Omental fat pad (tissue), 3 donors: ENCODE measurements at regions not wholly inside any gene's neighbourhood (a gene's known extent, or its start where the extent isn't known, plus 50 kb on each side); places are given as distances from the start of the nearest gene placed in this dataset.

Source experiments
- ATAC-seq: fragments of 150-250 bp; one replicate; pipeline ENCODE4 v1.9.1; 2016; ENCODE audit warnings: mild to moderate bottlenecking, moderate library complexity; ENCODE audit not compliant: low FRiP score
- DNase-seq: peaks from one replicate; pipeline ENCODE4 v3.0.0-alpha.2; 2019; ENCODE audit warnings: low spot score
- TF ChIP-seq, protein P1 (sequence below), 3 donors: fragments of 450-650 bp; IDR thresholded peaks; one replicate each; pipeline ENCODE4 v1.5.1; 2016 to 2017; ENCODE audit warnings: antibody characterized with exemption in 3 of 3, mild to moderate bottlenecking in 3 of 3, moderate library complexity in 2 of 3

DNA sequence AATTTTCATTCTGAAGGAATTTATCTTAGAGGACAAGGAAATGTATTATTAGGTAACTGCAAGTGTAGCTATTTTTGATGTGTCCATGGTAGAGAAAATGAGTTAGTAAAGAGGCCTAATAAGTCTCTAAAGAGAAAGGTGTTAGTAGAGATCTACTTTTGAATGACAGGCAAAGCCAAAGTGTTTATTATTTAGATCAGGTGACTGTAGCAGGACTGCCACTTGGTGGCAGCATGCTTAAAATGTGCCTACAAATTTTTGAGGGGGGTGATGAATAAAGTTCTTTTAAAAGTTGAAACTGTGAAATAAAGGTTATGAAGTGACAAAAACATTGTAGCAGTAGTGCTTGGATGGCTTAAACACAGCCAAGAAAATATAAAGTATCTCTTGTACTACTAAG is 421.5 kb upstream of the MEIS1 start:
- no peak for DNase-seq
- no peak for ATAC-seq
- TF ChIP-seq, protein P1, sequence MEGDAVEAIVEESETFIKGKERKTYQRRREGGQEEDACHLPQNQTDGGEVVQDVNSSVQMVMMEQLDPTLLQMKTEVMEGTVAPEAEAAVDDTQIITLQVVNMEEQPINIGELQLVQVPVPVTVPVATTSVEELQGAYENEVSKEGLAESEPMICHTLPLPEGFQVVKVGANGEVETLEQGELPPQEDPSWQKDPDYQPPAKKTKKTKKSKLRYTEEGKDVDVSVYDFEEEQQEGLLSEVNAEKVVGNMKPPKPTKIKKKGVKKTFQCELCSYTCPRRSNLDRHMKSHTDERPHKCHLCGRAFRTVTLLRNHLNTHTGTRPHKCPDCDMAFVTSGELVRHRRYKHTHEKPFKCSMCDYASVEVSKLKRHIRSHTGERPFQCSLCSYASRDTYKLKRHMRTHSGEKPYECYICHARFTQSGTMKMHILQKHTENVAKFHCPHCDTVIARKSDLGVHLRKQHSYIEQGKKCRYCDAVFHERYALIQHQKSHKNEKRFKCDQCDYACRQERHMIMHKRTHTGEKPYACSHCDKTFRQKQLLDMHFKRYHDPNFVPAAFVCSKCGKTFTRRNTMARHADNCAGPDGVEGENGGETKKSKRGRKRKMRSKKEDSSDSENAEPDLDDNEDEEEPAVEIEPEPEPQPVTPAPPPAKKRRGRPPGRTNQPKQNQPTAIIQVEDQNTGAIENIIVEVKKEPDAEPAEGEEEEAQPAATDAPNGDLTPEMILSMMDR (IDR thresholded peaks at IDR 0.05) = no peak

DNA sequence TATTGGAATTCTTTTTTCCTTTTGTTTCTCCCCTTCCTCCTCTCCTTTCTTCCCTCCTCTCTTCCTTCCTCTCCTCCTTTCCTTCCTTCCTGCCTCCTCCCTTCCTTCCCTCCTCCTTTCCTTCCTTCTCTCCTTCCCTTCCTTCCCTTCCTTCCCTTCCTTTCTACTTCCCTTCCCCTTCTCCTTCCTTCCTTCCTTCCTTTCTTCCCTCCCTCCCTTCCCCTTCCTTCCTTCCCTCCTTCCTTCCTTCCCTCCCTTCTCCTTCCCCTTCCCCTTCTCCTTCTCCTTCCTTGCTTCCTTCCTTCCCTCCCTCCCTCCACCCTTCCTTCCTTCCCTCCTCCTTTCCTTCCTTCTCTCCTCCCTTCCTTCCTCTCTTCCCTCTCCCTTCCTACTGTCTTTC is 431.0 kb upstream of the MEIS1 start:
- TF ChIP-seq, protein P1 (IDR thresholded peaks at IDR 0.05) = no peak
- DNase-seq = no peak
- no peak for ATAC-seq

DNA sequence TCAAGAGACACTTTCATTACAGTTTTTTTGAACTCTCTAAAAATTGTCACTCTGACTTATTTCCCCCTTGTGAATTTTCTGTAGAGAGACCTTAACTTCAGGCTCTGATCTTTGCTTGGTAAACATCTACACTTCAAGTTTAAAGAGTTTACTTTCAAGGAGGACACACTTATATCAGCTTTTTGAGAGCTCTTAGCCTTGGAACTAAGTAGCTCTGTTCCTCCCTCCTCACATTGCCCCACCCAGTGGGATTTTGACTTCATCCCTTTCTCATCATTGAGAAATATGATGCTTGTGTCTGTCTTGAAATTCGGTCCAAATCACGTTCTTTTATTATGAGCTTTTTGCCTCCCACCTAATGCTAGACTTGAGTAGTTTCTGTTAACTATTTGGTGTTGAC is 433.4 kb upstream of the MEIS1 start:
- TF ChIP-seq, protein P1 (IDR thresholded peaks at IDR 0.05) = no peak
- DNase-seq (no peak), ATAC-seq (no peak)

DNA sequence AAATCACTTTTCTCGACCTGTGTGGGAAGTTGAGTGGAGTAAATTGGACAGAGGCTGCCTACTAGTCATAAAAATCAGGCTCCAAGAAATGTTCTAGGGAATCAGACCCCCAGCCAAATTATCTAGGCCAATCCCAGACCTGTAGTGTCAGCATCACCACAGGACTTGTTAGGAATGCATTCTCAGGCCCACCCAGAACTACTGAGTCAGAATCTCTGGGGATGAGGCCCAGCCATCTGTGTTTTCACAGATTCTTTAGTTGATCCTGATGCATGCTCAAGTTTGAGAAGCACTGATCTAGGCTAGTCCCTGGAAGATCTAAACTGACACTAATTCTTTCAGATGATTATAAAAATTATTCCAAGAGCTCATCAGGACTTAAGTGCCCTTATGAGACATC is 434.0 kb upstream of the MEIS1 start:
- DNase-seq (no peak), ATAC-seq (no peak)
- TF ChIP-seq, protein P1 (IDR thresholded peaks at IDR 0.05) = no peak

DNA sequence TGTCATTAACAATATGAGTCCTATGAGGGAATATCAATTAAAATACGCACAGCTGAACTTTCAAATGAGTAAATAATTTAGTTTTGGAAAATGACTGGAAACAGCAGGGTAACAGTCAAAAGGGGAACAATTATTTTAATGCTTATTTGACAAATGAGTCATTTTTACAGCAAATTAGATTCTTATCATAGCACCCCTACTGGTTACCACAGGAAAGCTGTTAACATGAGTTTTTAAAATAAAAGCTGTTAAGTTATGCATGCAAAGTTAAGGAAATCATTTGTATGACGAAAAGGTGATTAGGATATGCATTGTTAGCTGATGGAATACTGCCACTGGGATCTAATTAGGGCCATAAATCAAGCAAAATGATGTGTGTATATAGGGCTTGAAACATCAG is 435.1 kb upstream of the MEIS1 start:
- DNase-seq = no peak
- no peak for ATAC-seq
- TF ChIP-seq, protein P1 (IDR thresholded peaks at IDR 0.05) = no peak

DNA sequence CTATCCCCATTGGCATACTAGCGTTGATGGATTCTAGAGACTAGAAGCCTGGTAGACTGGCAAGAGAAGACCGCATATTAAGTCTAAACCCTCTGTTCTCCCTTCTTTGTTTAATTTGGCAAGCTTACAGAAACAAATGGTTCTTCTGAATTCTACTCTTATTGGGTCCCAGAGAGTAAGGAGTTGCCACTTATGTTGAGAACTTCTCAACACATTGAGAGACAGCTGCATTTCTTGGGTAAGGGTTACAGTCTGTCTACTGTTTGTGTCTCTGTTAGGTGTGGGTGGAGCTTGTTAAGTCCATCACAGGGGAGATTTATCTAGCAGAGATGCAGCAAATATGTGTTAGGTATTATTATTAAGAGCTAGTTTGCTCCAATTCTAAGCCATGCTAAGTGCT is 435.8 kb upstream of the MEIS1 start:
- DNase-seq (no peak), ATAC-seq (no peak)
- TF ChIP-seq, protein P1 (IDR thresholded peaks at IDR 0.05) = no peak

DNA sequence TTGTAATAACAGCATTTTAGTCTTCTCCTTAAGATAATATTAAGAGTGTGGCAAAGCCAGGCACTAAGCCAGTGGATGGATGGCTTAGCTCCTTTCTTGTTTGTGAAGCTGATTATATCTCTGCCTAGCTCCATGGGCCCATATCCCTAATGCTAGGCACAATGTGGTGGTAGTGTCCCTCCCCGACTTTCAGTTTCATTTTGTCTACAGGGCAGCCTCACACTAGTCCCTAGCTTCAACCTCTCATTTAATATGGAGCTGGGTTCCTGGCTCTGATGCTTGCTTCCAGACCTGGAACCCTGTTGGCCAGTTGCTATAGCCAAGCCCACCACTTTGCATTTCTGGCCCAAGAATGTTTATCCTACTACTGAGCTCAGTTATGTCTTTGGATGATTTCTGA is 437.0 kb upstream of the MEIS1 start:
- DNase-seq (no peak), ATAC-seq (no peak)
- TF ChIP-seq, protein P1 (IDR thresholded peaks at IDR 0.05) = no peak
